Inflammatory macrophage (primary cell): ENCODE measurements at regions not wholly inside any gene's neighbourhood (a gene's known extent, or its start where the extent isn't known, plus 50 kb on each side); places are given as distances from the start of the nearest gene placed in this dataset.
A peak's percentile ranks its signal among the peaks of the same experiment; 100 is the strongest.
"Not testable (repeated sequence)": the region's sequence is repeated elsewhere in the genome, so short reads cannot be mapped to it uniquely, and the experiment has no call there.

Experiments
- DNase-seq, 2 donors: peaks; one replicate each; pipeline ENCODE4 v3.0.0-alpha.2; 2020 to 2022

GRCh38 chr4:4045823-4046222 lies 180.9 kb downstream of the OTOP1 start:
- not testable (repeated sequence) for DNase-seq

- not testable (repeated sequence) for DNase-seq
Measured at GRCh38 chr4:4046686-4047085, 180.0 kb downstream of the OTOP1 start.

GRCh38 chr4:4047202-4047601 lies 179.5 kb downstream of the OTOP1 start:
- DNase-seq, result not testable (repeated sequence)

GRCh38 chr4:4048227-4048626 lies 178.5 kb downstream of the OTOP1 start:
- not testable (repeated sequence) for DNase-seq

DNA sequence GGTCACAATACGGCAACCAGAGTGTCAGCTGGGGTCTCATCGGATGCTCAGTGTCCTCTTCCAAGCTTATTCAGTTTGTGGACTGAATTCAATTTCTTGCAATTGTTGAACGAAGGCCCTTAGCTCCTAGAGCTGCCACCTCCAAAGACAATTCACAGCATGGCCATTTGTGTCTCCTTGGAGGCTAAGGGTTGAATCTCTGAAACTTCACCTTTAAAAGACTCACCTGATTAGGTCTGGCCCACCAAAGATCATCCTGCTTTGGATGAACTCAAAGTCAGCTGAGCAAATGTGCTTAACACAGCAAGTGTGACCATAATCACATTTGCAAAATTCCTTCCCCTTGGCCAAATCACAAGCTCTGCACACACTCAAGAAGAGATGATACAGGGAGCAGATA lies 175.9 kb downstream of the OTOP1 start:
- DNase-seq, result not testable (repeated sequence)

- not testable (repeated sequence) for DNase-seq
Measured at GRCh38 chr4:4052933-4053332, 173.8 kb downstream of the OTOP1 start.

- not testable (repeated sequence) for DNase-seq
Measured at GRCh38 chr4:4057226-4057625, 169.5 kb downstream of the OTOP1 start.

- not testable (repeated sequence) for DNase-seq
Measured at GRCh38 chr4:4084171-4084570, 142.6 kb downstream of the OTOP1 start.

DNA sequence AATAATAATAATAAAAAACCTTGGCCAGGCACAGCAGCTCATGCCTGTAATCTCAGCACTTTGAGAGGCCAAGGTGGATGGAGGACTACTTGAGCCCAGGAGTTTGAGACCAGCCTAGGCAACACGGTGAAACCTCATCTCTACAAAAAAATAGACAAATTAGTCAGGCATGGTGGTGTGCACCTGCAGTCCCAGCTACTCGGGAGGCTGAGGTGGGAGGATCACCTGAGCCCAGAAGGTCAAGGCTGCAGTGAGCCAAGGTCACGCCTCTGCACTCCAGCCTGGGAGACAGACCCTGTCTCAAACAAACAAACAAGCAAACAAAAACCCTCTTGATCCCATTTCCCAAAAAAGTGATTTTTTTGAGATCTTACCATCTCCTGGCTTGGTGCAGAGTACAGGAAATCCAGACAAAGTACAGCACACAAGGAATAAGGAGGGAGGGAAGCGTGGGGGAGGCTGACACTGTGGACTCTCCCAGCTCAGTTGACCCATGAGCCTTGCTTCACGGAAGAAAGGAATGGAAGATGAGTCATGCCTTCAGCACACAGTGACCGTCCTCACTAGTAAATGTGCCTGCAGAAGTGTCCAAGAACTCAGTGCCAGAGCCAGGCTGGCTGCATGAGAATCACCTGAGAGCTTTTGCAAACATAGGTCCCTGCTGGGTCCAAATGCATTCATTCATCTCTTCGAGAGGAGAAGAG lies 136.9 kb downstream of the OTOP1 start:
- not testable (repeated sequence) for DNase-seq

DNA sequence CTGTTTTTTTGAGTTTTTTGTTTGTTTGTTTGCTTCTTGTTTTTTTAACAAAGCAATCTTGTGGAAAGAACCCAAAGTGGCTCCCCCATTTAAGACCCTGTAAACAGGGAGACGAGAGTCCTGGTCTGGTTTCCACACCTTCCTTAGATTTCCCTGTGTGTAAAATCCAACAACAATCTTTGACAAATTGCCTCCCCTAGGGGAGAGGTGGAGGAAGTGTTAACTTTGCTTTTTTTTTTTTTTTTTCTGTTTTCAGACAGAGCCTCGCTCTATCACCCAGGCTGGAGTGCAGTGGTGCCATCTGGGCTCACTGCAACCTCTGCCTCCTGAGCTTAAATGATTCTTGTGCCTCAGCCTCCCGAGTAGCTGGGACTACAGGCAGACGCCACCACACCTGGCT lies 136.0 kb downstream of the OTOP1 start:
- DNase-seq, result not testable (repeated sequence)

GRCh38 chr4:4092159-4092558 lies 134.6 kb downstream of the OTOP1 start:
- DNase-seq, result not testable (repeated sequence)

GRCh38 chr4:4099610-4100009 lies 127.1 kb downstream of the OTOP1 start:
- not testable (repeated sequence) for DNase-seq

GRCh38 chr4:4106923-4107322 lies 119.8 kb downstream of the OTOP1 start:
- DNase-seq, result not testable (repeated sequence)

DNA sequence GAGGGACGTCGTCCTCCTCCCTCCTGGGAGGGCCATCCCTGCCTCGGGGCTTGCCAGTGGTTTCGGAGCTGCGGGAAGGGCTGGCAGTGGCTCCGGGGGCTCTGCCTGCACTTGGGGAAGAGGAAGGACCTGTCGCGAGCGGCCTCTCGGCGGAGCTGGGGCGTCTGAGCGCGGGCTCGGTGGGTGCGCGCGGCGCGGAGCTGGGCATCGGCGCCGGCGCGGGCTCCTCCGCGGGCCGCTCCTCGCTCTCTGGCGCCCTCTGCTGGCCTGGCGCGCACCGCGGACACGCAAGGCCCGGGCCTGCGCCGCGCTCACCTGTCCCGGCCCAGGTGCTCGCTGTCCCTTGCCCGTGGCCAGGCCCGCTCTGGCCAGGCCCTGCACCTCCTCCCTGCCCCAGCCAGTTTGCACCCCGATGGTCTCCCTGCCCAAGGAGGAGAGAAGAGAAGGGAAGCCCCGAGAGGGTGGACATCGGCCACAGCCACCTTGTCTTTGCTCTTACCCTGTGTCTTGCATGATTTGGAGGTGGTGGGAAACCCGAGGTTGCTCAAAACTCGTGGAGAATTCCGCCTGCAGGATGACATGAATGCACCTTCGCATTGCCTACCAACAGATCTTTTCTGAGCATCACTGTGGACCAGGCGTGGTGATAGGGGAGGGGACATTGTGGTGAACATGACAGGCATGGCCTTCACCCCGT lies 119.2 kb downstream of the OTOP1 start:
- DNase-seq, result peak; percentile 21 to 37

DNA sequence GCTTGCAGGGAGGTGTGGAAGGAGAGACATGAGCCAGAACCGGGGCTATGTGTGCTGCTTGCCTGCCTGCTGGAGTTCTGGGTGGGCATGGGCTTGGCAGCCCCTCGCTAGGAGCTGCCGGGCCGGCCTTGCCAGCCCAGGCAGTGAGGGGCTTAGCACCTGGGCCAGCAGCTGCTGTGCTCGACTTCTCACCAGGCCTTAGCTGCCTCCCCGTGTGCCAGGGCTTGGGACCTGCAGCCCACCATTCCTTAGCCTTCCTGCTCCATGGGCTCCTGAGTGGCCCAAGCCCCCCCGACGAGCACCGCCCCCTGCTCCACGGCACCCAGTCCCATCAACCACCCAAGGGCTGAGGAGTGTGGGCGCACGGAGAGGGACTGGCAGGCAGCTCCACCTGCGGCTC lies 111.3 kb downstream of the OTOP1 start:
- DNase-seq, result not testable (repeated sequence)

GRCh38 chr4:4116901-4117300 lies 109.8 kb downstream of the OTOP1 start:
- peak in 1 of 2 donors; percentile 6 for DNase-seq

- not testable (repeated sequence) for DNase-seq
Measured at GRCh38 chr4:4134368-4134767, 92.4 kb downstream of the OTOP1 start.

- DNase-seq, result not testable (repeated sequence)
Measured at GRCh38 chr4:4136621-4137020, 90.1 kb downstream of the OTOP1 start.
